HepG2 (cell line): ENCODE measurements at regions not wholly inside any gene's neighbourhood (a gene's known extent, or its start where the extent isn't known, plus 50 kb on each side); places are given as distances from the start of the nearest gene placed in this dataset.

ENCODE experiments used
- ATRX ChIP-seq: sonication (generic); formaldehyde crosslinking; IDR thresholded peaks from 2 replicates; pipeline ENCODE4 v1.4.0; 2020; ENCODE audit warnings: missing genetic modification reagents, borderline replicate concordance
- CREB1 ChIP-seq, 2 experiments: fragments of 450-650 bp in 1 of 2; IDR thresholded peaks; 2 replicates each; pipeline ENCODE4 v1.6.1; 2016 to 2017; ENCODE audit warnings: control low read depth in 1 of 2, mild to moderate bottlenecking in 1 of 2, missing compliant biosample characterization in 1 of 2, missing genetic modification characterization in 1 of 2
- FOXA1 ChIP-seq, 2 experiments: fragments of 450-650 bp in 1 of 2; sonication (generic) in 1 of 2; formaldehyde crosslinking in 1 of 2; IDR thresholded peaks; 2 replicates each; pipeline versions ENCODE4 v1.4.0 to v1.6.1; 2016 to 2020; ENCODE audit warnings: missing genetic modification reagents in 1 of 2
- IRF2 ChIP-seq: IDR thresholded peaks from 2 replicates; pipeline ENCODE4 v1.6.1; 2018; ENCODE audit warnings: missing genetic modification reagents, missing compliant biosample characterization
- WIZ ChIP-seq: sonication (generic); formaldehyde crosslinking; IDR thresholded peaks from 2 replicates; pipeline ENCODE4 v1.5.1; 2020; ENCODE audit warnings: mild to moderate bottlenecking, missing genetic modification reagents
- ZBTB8A ChIP-seq: sonication (generic); formaldehyde crosslinking; IDR thresholded peaks from 2 replicates; pipeline ENCODE4 v1.4.0; 2020; ENCODE audit warnings: mild to moderate bottlenecking, low read depth, missing genetic modification reagents, borderline replicate concordance
- ZFP1 ChIP-seq: IDR thresholded peaks from 2 replicates; pipeline ENCODE4 v1.6.1; 2016
- TF ChIP-seq, protein P1 (sequence below): sonication (generic); formaldehyde crosslinking; IDR thresholded peaks from 2 replicates; pipeline ENCODE4 v1.5.1; 2020; ENCODE audit warnings: mild to moderate bottlenecking, missing genetic modification reagents, borderline replicate concordance
- TF ChIP-seq, protein P2 (sequence below): sonication (generic); IDR thresholded peaks from 2 replicates; pipeline ENCODE4 v1.6.1; 2016; ENCODE audit warnings: low read depth, borderline replicate concordance
- TF ChIP-seq, protein P3 (sequence below): sonication (generic); formaldehyde crosslinking; IDR thresholded peaks from 2 replicates; pipeline ENCODE4 v1.8.0; 2022; ENCODE audit warnings: mild to moderate bottlenecking, missing genetic modification reagents, moderate library complexity
- TF ChIP-seq, protein P4 (sequence below): IDR thresholded peaks from 2 replicates; pipeline ENCODE4 v1.4.0; 2020; ENCODE audit warnings: mild to moderate bottlenecking, missing genetic modification reagents
- TF ChIP-seq, protein P5 (sequence below): sonication (generic); formaldehyde crosslinking; IDR thresholded peaks from 2 replicates; pipeline ENCODE4 v1.8.0; 2022; ENCODE audit warnings: missing genetic modification reagents, mild to moderate bottlenecking, borderline replicate concordance
- TF ChIP-seq, protein P6 (sequence below): IDR thresholded peaks from 2 replicates; pipeline ENCODE4 v1.6.1; 2016

DNA sequence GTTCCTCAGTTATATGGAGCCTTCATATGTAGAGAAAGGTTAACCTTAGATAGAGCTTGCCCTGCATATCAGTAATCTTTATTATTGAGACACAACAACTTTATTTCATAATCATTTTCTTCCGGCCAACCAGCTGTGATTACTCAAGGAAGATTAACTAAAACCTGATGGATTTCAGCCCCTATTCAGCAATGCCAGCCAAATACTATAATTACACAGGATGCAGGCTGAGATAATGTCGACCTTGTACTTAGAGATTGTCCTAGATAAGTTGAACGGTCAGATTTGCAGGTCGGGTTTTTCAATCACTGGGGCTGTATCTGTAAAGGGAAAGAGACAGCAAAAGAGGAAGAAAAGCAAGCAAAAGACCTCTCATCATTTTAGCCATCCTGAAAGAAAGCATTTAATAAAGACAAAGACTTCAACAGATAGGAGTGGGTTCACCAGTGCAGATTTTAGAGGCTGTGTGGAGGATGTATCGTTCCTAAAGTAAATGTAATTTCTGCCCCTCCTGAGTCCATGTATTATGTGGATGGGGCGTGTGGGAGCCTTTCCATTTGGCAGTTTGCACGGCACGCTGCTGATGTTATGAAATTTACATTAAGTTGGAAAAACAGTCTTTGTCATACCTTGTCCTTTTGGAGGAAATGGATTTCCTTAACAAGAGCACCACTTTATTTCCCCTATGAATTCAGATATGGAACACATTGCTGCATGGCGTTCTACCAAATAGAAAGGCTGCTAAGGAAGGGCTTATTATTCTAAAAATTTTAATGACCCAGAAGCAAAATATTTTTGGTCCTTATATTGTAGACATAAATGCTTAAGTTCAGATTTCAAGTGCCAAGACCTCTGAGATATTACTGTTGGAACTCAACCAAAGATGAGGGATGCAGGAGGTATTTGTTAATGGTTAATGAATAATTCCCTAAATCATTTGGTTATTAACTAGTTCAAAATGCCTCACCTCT lies 496.7 kb downstream of the SPRY1 start (continued):
- TF ChIP-seq, protein P1, sequence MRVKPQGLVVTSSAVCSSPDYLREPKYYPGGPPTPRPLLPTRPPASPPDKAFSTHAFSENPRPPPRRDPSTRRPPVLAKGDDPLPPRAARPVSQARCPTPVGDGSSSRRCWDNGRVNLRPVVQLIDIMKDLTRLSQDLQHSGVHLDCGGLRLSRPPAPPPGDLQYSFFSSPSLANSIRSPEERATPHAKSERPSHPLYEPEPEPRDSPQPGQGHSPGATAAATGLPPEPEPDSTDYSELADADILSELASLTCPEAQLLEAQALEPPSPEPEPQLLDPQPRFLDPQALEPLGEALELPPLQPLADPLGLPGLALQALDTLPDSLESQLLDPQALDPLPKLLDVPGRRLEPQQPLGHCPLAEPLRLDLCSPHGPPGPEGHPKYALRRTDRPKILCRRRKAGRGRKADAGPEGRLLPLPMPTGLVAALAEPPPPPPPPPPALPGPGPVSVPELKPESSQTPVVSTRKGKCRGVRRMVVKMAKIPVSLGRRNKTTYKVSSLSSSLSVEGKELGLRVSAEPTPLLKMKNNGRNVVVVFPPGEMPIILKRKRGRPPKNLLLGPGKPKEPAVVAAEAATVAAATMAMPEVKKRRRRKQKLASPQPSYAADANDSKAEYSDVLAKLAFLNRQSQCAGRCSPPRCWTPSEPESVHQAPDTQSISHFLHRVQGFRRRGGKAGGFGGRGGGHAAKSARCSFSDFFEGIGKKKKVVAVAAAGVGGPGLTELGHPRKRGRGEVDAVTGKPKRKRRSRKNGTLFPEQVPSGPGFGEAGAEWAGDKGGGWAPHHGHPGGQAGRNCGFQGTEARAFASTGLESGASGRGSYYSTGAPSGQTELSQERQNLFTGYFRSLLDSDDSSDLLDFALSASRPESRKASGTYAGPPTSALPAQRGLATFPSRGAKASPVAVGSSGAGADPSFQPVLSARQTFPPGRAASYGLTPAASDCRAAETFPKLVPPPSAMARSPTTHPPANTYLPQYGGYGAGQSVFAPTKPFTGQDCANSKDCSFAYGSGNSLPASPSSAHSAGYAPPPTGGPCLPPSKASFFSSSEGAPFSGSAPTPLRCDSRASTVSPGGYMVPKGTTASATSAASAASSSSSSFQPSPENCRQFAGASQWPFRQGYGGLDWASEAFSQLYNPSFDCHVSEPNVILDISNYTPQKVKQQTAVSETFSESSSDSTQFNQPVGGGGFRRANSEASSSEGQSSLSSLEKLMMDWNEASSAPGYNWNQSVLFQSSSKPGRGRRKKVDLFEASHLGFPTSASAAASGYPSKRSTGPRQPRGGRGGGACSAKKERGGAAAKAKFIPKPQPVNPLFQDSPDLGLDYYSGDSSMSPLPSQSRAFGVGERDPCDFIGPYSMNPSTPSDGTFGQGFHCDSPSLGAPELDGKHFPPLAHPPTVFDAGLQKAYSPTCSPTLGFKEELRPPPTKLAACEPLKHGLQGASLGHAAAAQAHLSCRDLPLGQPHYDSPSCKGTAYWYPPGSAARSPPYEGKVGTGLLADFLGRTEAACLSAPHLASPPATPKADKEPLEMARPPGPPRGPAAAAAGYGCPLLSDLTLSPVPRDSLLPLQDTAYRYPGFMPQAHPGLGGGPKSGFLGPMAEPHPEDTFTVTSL (CRISPR knock-in tag) = peak; percentile 68; the same call in 1 of the 2 replicates
- TF ChIP-seq ZFP1 (CRISPR knock-in tag) (0 out of 2 replicates have a peak, but pooled peaks have one; percentile 25), ATRX (no peak), ZBTB8A (no peak), WIZ (no peak), CREB1 (IDR thresholded peaks at IDR 0.05) (no peak), CREB1 (CRISPR knock-in tag; IDR thresholded peaks at IDR 0.05) (no peak), IRF2 (CRISPR knock-in tag) (peak; percentile 21; the same call in 1 of the 2 replicates), FOXA1 (IDR thresholded peaks at IDR 0.05) (no peak), FOXA1 (CRISPR knock-in tag; IDR thresholded peaks at IDR 0.05) (peak; percentile 50; the same call in 1 of the 2 replicates)
- TF ChIP-seq, protein P2, sequence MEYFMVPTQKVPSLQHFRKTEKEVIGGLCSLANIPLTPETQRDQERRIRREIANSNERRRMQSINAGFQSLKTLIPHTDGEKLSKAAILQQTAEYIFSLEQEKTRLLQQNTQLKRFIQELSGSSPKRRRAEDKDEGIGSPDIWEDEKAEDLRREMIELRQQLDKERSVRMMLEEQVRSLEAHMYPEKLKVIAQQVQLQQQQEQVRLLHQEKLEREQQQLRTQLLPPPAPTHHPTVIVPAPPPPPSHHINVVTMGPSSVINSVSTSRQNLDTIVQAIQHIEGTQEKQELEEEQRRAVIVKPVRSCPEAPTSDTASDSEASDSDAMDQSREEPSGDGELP = peak; percentile 88
- TF ChIP-seq, protein P3, sequence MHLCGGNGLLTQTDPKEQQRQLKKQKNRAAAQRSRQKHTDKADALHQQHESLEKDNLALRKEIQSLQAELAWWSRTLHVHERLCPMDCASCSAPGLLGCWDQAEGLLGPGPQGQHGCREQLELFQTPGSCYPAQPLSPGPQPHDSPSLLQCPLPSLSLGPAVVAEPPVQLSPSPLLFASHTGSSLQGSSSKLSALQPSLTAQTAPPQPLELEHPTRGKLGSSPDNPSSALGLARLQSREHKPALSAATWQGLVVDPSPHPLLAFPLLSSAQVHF (CRISPR knock-in tag) = no peak
- TF ChIP-seq, protein P4, sequence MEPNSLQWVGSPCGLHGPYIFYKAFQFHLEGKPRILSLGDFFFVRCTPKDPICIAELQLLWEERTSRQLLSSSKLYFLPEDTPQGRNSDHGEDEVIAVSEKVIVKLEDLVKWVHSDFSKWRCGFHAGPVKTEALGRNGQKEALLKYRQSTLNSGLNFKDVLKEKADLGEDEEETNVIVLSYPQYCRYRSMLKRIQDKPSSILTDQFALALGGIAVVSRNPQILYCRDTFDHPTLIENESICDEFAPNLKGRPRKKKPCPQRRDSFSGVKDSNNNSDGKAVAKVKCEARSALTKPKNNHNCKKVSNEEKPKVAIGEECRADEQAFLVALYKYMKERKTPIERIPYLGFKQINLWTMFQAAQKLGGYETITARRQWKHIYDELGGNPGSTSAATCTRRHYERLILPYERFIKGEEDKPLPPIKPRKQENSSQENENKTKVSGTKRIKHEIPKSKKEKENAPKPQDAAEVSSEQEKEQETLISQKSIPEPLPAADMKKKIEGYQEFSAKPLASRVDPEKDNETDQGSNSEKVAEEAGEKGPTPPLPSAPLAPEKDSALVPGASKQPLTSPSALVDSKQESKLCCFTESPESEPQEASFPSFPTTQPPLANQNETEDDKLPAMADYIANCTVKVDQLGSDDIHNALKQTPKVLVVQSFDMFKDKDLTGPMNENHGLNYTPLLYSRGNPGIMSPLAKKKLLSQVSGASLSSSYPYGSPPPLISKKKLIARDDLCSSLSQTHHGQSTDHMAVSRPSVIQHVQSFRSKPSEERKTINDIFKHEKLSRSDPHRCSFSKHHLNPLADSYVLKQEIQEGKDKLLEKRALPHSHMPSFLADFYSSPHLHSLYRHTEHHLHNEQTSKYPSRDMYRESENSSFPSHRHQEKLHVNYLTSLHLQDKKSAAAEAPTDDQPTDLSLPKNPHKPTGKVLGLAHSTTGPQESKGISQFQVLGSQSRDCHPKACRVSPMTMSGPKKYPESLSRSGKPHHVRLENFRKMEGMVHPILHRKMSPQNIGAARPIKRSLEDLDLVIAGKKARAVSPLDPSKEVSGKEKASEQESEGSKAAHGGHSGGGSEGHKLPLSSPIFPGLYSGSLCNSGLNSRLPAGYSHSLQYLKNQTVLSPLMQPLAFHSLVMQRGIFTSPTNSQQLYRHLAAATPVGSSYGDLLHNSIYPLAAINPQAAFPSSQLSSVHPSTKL (CRISPR knock-in tag) = peak; percentile 69; the same call in 1 of the 2 replicates
- TF ChIP-seq, protein P5, sequence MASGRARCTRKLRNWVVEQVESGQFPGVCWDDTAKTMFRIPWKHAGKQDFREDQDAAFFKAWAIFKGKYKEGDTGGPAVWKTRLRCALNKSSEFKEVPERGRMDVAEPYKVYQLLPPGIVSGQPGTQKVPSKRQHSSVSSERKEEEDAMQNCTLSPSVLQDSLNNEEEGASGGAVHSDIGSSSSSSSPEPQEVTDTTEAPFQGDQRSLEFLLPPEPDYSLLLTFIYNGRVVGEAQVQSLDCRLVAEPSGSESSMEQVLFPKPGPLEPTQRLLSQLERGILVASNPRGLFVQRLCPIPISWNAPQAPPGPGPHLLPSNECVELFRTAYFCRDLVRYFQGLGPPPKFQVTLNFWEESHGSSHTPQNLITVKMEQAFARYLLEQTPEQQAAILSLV (CRISPR knock-in tag) = no peak
- TF ChIP-seq, protein P6, sequence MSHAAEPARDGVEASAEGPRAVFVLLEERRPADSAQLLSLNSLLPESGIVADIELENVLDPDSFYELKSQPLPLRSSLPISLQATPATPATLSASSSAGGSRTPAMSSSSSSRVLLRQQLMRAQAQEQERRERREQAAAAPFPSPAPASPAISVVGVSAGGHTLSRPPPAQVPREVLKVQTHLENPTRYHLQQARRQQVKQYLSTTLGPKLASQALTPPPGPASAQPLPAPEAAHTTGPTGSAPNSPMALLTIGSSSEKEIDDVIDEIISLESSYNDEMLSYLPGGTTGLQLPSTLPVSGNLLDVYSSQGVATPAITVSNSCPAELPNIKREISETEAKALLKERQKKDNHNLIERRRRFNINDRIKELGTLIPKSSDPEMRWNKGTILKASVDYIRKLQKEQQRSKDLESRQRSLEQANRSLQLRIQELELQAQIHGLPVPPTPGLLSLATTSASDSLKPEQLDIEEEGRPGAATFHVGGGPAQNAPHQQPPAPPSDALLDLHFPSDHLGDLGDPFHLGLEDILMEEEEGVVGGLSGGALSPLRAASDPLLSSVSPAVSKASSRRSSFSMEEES = 0 out of 2 replicates have a peak, but pooled peaks have one; percentile 33
